ENCODE measurements at regions not wholly inside any gene's neighbourhood (a gene's known extent, or its start where the extent isn't known, plus 50 kb on each side); places are given as distances from the start of the nearest gene placed in this dataset.

DNA sequence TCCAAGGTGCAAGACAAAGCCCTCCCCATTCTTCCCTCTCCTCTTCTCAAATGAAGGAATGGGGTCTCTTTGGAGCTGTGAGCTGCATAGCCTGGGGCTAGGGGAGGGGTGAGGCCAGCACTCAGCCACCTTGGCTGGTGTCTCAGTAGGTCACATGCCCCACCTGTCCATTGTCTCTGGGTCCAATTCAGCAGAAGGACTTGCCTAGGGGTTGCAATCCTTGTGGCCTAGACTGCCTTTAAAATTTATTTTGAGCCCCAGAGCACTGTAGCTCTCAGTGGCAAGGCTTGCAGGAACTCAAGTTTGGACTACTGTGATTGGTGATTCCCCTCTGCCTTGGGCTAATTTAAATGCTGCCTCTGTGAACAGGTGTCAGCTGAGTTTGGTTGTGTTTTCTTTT lies 336.7 kb downstream of the DDX10 start (continued):
- TF ChIP-seq ZNF644 (tag; IDR thresholded peaks at IDR 0.05; ENCODE audit: low read depth) = no peak

DNA sequence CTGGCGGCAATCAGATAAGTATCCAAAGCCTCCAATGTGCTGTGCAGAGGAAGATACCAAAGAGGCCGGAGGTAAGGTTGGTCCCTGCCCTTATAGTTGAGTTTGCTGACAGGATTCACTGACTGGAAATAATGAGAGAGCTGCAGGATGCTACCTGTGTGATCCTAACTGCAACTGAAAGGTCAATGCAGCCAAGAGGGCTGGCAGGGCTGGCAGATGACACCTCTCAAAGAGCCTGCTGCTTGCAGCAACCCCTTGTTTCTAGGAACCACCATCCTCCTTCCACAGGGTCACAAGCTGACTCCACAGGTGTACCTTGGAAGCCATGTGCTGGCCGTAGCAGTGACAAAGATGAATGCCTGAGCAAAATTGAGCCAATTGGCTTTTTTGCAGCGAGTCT lies 348.1 kb downstream of the DDX10 start:
- CTCF ChIA-PET (ENCODE audit: low intra/inter-chr PET ratio) = no interaction called here

More for the DNA sequence above, 348.1 kb downstream of the DDX10 start:
- Histone ChIP-seq H3K36me3 (ENCODE audit: control insufficient read depth, insufficient read depth, low read length) (no peaks in the 10 kb centered on the region), H2AFZ (ENCODE audit: low read depth, low read length) (no peak overlapping the region), H4K20me1 (replicated peaks; ENCODE audit: control insufficient read depth, insufficient read depth, low read length) (no peaks in the 10 kb centered on the region), H3K4me2 (ENCODE audit: insufficient read depth, low read length) (no peak overlapping the region), H3K9me1 (ENCODE audit: control insufficient read depth, insufficient read depth, low read length) (no peaks in the 10 kb centered on the region), H3K4me3 (no peak overlapping the region), H3K27me3 (ENCODE audit: control insufficient read depth in 2 of 2, insufficient read depth in 2 of 2, low read length in 2 of 2) (no peaks in the 10 kb centered on the region), H3K27ac (ENCODE audit: extremely low read depth, low read depth, low read length) (no peak overlapping the region), H3K9ac (ENCODE audit: insufficient read depth in 1 of 2, low read depth in 2 of 2, low read length in 2 of 2) (no peak overlapping the region), H3K9me3 (replicated peaks; ENCODE audit: control insufficient read depth, insufficient read depth, low read depth, low read length) (no peaks in the 10 kb centered on the region), H3K4me1 (replicated peaks in 1 of 2; ENCODE audit: control insufficient read depth in 2 of 2, insufficient read depth in 2 of 2, low read length in 2 of 2) (no peaks in the 10 kb centered on the region; a peak in 1 of 5 replicates), H3K79me2 (ENCODE audit: control insufficient read depth, insufficient read depth, low read length) (no peaks in the 10 kb centered on the region)
- WGBS (ENCODE audit: insufficient coverage, low coverage, missing lambda C conversion rate) = 2% methylated on average over 4 of the region's 4 CpGs
- TF ChIP-seq PRDM10 (IDR thresholded peaks at IDR 0.05; ENCODE audit: partially characterized antibody) (peak; percentile 94), ASH1L (IDR thresholded peaks at IDR 0.05; ENCODE audit: borderline replicate concordance, low read depth, partially characterized antibody) (no peak), ATF7 (IDR thresholded peaks at IDR 0.05) (peak; percentile 49; the same call in 1 of the 2 replicates)
- POLR2A ChIA-PET = no interaction called here
- FAIRE-seq (no peak), ATAC-seq (peak; percentile 49; the same call in 1 of the 3 replicates), DNase-seq (ENCODE audit: extremely low read depth in 1 of 4, low spot score in 3 of 4) (no peak)
- in situ Hi-C loops (cut with MboI) (no loop called here), intact Hi-C loops (cut with micrococcal nuclease) (no loop called here)
- BruUV-seq (replicated peaks) = no TSS peak
